ENCODE measurements at regions not wholly inside any gene's neighbourhood (a gene's known extent, or its start where the extent isn't known, plus 50 kb on each side); places are given as distances from the start of the nearest gene placed in this dataset.

- Mint-ChIP-seq H3K36me3 (ENCODE audit: low read depth, unreplicated experiment) (no peaks in the 10 kb centered on the region), H3K4me1 (ENCODE audit: unreplicated experiment) (no peaks in the 10 kb centered on the region), H3K27me3 (ENCODE audit: unreplicated experiment) (peaks cover 2% of the 10 kb centered on the region), H3K27ac (ENCODE audit: unreplicated experiment) (no peak overlapping the region), H3K9me3 (ENCODE audit: unreplicated experiment) (no peaks in the 10 kb centered on the region), H3K4me3 (ENCODE audit: unreplicated experiment) (no peak overlapping the region)
- no peak for TF ChIP-seq CTCF (IDR thresholded peaks at IDR 0.05; ENCODE audit: unreplicated experiment)
- DNase-seq (ENCODE audit: low spot score): no peak
Observed at GRCh38 chr15:85926834-85927233, 132.1 kb upstream of the KLHL25 start.

DNA sequence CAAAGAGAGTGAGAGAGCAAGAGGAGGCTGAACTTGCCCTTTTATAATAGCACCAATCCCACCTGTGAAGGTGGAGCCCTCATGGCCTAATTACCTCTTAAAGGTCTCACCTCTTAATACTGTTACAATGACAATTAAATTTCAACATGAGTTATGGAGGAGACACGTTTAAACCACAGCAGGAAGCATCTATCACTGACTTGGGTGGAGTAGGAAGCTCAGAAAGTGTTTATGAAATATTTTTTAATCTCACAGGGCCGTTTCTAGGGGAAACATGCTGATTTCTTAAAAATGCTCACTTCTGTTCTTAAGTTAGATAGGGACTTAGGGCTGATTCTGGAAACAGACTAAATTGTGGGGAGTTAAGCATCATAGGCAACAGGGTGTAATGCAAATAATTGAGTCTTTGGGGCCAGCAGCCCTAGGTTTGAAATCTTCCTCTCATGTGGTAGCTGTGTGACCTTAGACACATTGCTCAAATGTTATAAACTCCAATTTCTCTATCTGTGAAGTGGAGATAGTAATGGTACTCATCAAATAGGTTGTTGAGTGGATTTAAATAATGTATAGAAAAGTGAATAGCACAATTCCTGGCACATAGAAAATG, 133.3 kb upstream of the KLHL25 start:
- Mint-ChIP-seq H3K27ac (ENCODE audit: unreplicated experiment) (no peak overlapping the region), H3K27me3 (ENCODE audit: unreplicated experiment) (peaks cover 2% of the 10 kb centered on the region), H3K4me1 (ENCODE audit: unreplicated experiment) (no peaks in the 10 kb centered on the region), H3K36me3 (ENCODE audit: low read depth, unreplicated experiment) (no peaks in the 10 kb centered on the region), H3K9me3 (ENCODE audit: unreplicated experiment) (no peaks in the 10 kb centered on the region), H3K4me3 (ENCODE audit: unreplicated experiment) (no peak overlapping the region)
- no peak for DNase-seq (ENCODE audit: low spot score)
- no peak for TF ChIP-seq CTCF (IDR thresholded peaks at IDR 0.05; ENCODE audit: unreplicated experiment)

DNA sequence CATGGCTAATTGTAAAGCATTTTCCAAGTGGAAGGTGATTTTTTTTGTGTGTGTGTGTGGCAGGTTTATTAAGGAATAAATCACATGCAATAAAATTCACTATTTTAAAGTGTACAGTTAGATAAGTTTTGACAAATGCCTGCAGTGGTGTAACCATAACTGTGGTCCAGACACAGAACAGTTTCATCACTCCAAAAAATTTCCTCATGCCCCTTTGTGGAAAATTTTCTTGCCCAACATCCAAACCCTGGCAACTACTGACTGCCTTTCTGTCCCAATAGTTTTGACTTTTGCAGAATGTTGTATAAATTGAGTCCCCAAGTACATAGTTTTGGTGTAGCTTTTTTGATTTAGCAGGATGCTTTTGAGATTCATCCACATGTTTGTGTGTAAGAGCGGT, 135.1 kb upstream of the KLHL25 start:
- no peak overlapping the region for H3K27ac Mint-ChIP-seq (ENCODE audit: unreplicated experiment)
- no peak for DNase-seq (ENCODE audit: low spot score)
- no peak for TF ChIP-seq CTCF (IDR thresholded peaks at IDR 0.05; ENCODE audit: unreplicated experiment)
- H3K4me1 Mint-ChIP-seq (ENCODE audit: unreplicated experiment): peaks cover 10% of the 10 kb centered on the region
- no peak overlapping the region for H3K4me3 Mint-ChIP-seq (ENCODE audit: unreplicated experiment)
- H3K9me3 Mint-ChIP-seq (ENCODE audit: unreplicated experiment): no peaks in the 10 kb centered on the region
- H3K27me3 Mint-ChIP-seq (ENCODE audit: unreplicated experiment): no peaks in the 10 kb centered on the region
- no peaks in the 10 kb centered on the region for H3K36me3 Mint-ChIP-seq (ENCODE audit: low read depth, unreplicated experiment)

- Mint-ChIP-seq H3K9me3 (ENCODE audit: unreplicated experiment) (no peaks in the 10 kb centered on the region), H3K36me3 (ENCODE audit: low read depth, unreplicated experiment) (no peaks in the 10 kb centered on the region), H3K27ac (ENCODE audit: unreplicated experiment) (no peak overlapping the region), H3K4me1 (ENCODE audit: unreplicated experiment) (peaks cover 20% of the 10 kb centered on the region), H3K4me3 (ENCODE audit: unreplicated experiment) (no peak overlapping the region), H3K27me3 (ENCODE audit: unreplicated experiment) (no peaks in the 10 kb centered on the region)
- no peak for DNase-seq (ENCODE audit: low spot score)
- TF ChIP-seq CTCF (IDR thresholded peaks at IDR 0.05; ENCODE audit: unreplicated experiment): no peak
Observed at GRCh38 chr15:85932391-85932790, 137.7 kb upstream of the KLHL25 start.

DNA sequence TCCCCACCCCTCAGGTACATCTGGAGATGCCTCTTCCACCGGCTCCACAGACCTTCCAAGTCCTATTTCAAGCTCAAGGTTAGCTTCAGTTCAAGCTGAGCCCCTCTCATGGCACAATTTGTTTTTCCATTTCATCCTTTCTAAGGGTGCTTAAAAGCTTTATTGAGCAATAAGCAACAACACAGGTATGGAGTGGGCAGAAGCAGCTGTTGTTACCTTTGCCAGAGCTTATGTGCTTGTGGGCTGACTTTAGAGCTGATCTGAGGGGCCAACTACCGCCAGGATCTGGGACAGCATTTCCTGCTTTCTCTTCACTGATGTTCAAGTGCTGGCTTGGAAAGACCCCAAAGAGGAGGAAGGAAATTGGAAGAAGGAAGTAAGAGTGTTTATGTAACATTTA, 140.0 kb upstream of the KLHL25 start:
- peaks cover 2% of the 10 kb centered on the region for H3K27me3 Mint-ChIP-seq (ENCODE audit: unreplicated experiment)
- H3K4me1 Mint-ChIP-seq (ENCODE audit: unreplicated experiment): peaks cover 30% of the 10 kb centered on the region
- DNase-seq (ENCODE audit: low spot score): no peak
- no peak overlapping the region for H3K27ac Mint-ChIP-seq (ENCODE audit: unreplicated experiment)
- TF ChIP-seq CTCF (IDR thresholded peaks at IDR 0.05; ENCODE audit: unreplicated experiment): no peak
- no peak overlapping the region for H3K4me3 Mint-ChIP-seq (ENCODE audit: unreplicated experiment)
- H3K36me3 Mint-ChIP-seq (ENCODE audit: low read depth, unreplicated experiment): no peaks in the 10 kb centered on the region
- no peaks in the 10 kb centered on the region for H3K9me3 Mint-ChIP-seq (ENCODE audit: unreplicated experiment)

All from endothelial cell (in vitro differentiated cells).